ENCODE measurements at regions not wholly inside any gene's neighbourhood (a gene's known extent, or its start where the extent isn't known, plus 50 kb on each side); places are given as distances from the start of the nearest gene placed in this dataset.
"Not testable (repeated sequence)": the region's sequence is repeated elsewhere in the genome, so short reads cannot be mapped to it uniquely, and the experiment has no call there.

- Mint-ChIP-seq H3K4me3 (ENCODE audit: unreplicated experiment) (no peak overlapping the region), H3K4me1 (ENCODE audit: low read depth, unreplicated experiment) (peaks cover 33% of the 10 kb centered on the region), H3K27me3 (ENCODE audit: insufficient read depth, unreplicated experiment) (no peaks in the 10 kb centered on the region), H3K36me3 (ENCODE audit: insufficient read depth, unreplicated experiment) (no peaks in the 10 kb centered on the region), H3K27ac (ENCODE audit: unreplicated experiment) (no peak overlapping the region), H3K9me3 (ENCODE audit: unreplicated experiment) (peaks cover 9% of the 10 kb centered on the region)
- H3K4me1 ChIP-seq: peaks cover 25% of the 10 kb centered on the region
- no peaks in the 10 kb centered on the region for H3K27me3 ChIP-seq (replicated peaks; ENCODE audit: control insufficient read depth, insufficient read depth, low read length)
- DNase-seq: no peak
- no peak overlapping the region for H3K4me3 ChIP-seq (ENCODE audit: low read depth, low read length)
- ChIA-PET CTCF (no interaction called here), POLR2A (no interaction called here)
- no peaks in the 10 kb centered on the region for H3K9me3 ChIP-seq
- no peaks in the 10 kb centered on the region for H3K36me3 ChIP-seq (ENCODE audit: control insufficient read depth, insufficient read depth, low read length)
- no peak for TF ChIP-seq CTCF (IDR thresholded peaks at IDR 0.05; ENCODE audit: insufficient read depth in 1 of 2, low read depth in 1 of 2, low read length in 1 of 2, severe bottlenecking in 1 of 2, unreplicated experiment in 1 of 2)
- BruUV-seq (replicated peaks): no TSS peak
- intact Hi-C loops (cut with micrococcal nuclease; ENCODE audit: unreplicated experiment): loop anchor here (5.0 kb wide), 1 partner anchor 68 kb away; no protein-coding TSS in a partner anchor
Observed at GRCh38 chr6:139519571-139520031, 145.2 kb upstream of the CITED2 start.

- Mint-ChIP-seq H3K27me3 (ENCODE audit: insufficient read depth, unreplicated experiment) (no peaks in the 10 kb centered on the region), H3K27ac (ENCODE audit: unreplicated experiment) (no peak overlapping the region), H3K9me3 (ENCODE audit: unreplicated experiment) (peaks cover 9% of the 10 kb centered on the region), H3K36me3 (ENCODE audit: insufficient read depth, unreplicated experiment) (no peaks in the 10 kb centered on the region), H3K4me1 (ENCODE audit: low read depth, unreplicated experiment) (peaks cover 33% of the 10 kb centered on the region), H3K4me3 (ENCODE audit: unreplicated experiment) (no peak overlapping the region)
- no peaks in the 10 kb centered on the region for H3K36me3 ChIP-seq (ENCODE audit: control insufficient read depth, insufficient read depth, low read length)
- TF ChIP-seq CTCF (IDR thresholded peaks at IDR 0.05; ENCODE audit: insufficient read depth in 1 of 2, low read depth in 1 of 2, low read length in 1 of 2, severe bottlenecking in 1 of 2, unreplicated experiment in 1 of 2): no peak
- ChIA-PET POLR2A (no interaction called here), CTCF (no interaction called here)
- H3K4me3 ChIP-seq (ENCODE audit: low read depth, low read length): no peak overlapping the region
- DNase-seq: no peak
- no TSS peak for BruUV-seq (replicated peaks)
- peaks cover 25% of the 10 kb centered on the region for H3K4me1 ChIP-seq
- intact Hi-C loops (cut with micrococcal nuclease; ENCODE audit: unreplicated experiment): loop anchor here (5.0 kb wide), 1 partner anchor 68 kb away; no protein-coding TSS in a partner anchor
- H3K27me3 ChIP-seq (replicated peaks; ENCODE audit: control insufficient read depth, insufficient read depth, low read length): no peaks in the 10 kb centered on the region
- H3K9me3 ChIP-seq: no peaks in the 10 kb centered on the region
Observed at GRCh38 chr6:139519097-139519496, 144.6 kb upstream of the CITED2 start.

GRCh38 chr6:139518556-139519091 lies 144.2 kb upstream of the CITED2 start:
- H3K27me3 ChIP-seq (replicated peaks; ENCODE audit: control insufficient read depth, insufficient read depth, low read length): no peaks in the 10 kb centered on the region
- no peaks in the 10 kb centered on the region for H3K9me3 ChIP-seq
- no peak for DNase-seq
- TF ChIP-seq CTCF (IDR thresholded peaks at IDR 0.05; ENCODE audit: insufficient read depth in 1 of 2, low read depth in 1 of 2, low read length in 1 of 2, severe bottlenecking in 1 of 2, unreplicated experiment in 1 of 2): no peak
- ChIA-PET POLR2A (no interaction called here), CTCF (no interaction called here)
- Mint-ChIP-seq H3K9me3 (ENCODE audit: unreplicated experiment) (peaks cover 9% of the 10 kb centered on the region), H3K27ac (ENCODE audit: unreplicated experiment) (no peak overlapping the region), H3K4me1 (ENCODE audit: low read depth, unreplicated experiment) (peaks cover 33% of the 10 kb centered on the region), H3K36me3 (ENCODE audit: insufficient read depth, unreplicated experiment) (no peaks in the 10 kb centered on the region), H3K27me3 (ENCODE audit: insufficient read depth, unreplicated experiment) (no peaks in the 10 kb centered on the region), H3K4me3 (ENCODE audit: unreplicated experiment) (no peak overlapping the region)
- peaks cover 25% of the 10 kb centered on the region for H3K4me1 ChIP-seq
- intact Hi-C loops (cut with micrococcal nuclease; ENCODE audit: unreplicated experiment): loop anchor here (5.0 kb wide), 1 partner anchor 69 kb away; no protein-coding TSS in a partner anchor
- BruUV-seq (replicated peaks): no TSS peak
- no peak overlapping the region for H3K4me3 ChIP-seq (ENCODE audit: low read depth, low read length)
- H3K36me3 ChIP-seq (ENCODE audit: control insufficient read depth, insufficient read depth, low read length): no peaks in the 10 kb centered on the region

- intact Hi-C loops (cut with micrococcal nuclease; ENCODE audit: unreplicated experiment): loop anchor here (5.0 kb wide), 1 partner anchor 69 kb away; no protein-coding TSS in a partner anchor
- BruUV-seq (replicated peaks); CTCF ChIA-PET: not testable (repeated sequence)
Observed at GRCh38 chr6:139517998-139518555, 143.6 kb upstream of the CITED2 start.

More at GRCh38 chr6:139517998-139518555, 143.6 kb upstream of the CITED2 start:
- POLR2A ChIA-PET; H3K27me3 ChIP-seq (replicated peaks; ENCODE audit: control insufficient read depth, insufficient read depth, low read length); H3K4me3 Mint-ChIP-seq (ENCODE audit: unreplicated experiment); H3K27me3 Mint-ChIP-seq (ENCODE audit: insufficient read depth, unreplicated experiment); H3K27ac Mint-ChIP-seq (ENCODE audit: unreplicated experiment); H3K36me3 ChIP-seq (ENCODE audit: control insufficient read depth, insufficient read depth, low read length); H3K9me3 ChIP-seq; H3K9me3 Mint-ChIP-seq (ENCODE audit: unreplicated experiment); H3K4me3 ChIP-seq (ENCODE audit: low read depth, low read length); DNase-seq; H3K36me3 Mint-ChIP-seq (ENCODE audit: insufficient read depth, unreplicated experiment): not testable (repeated sequence)
- peaks cover 33% of the 10 kb centered on the region for H3K4me1 Mint-ChIP-seq (ENCODE audit: low read depth, unreplicated experiment)
- peaks cover 25% of the 10 kb centered on the region for H3K4me1 ChIP-seq
